Mesothelial cell of epicardium (in vitro differentiated cells): ENCODE measurements at regions not wholly inside any gene's neighbourhood (a gene's known extent, or its start where the extent isn't known, plus 50 kb on each side); places are given as distances from the start of the nearest gene placed in this dataset.

ENCODE experiments used
- DNase-seq, 2 experiments: peaks; one replicate each; pipeline ENCODE4 v3.0.0; 2021; ENCODE audit warnings: low spot score in 2 of 2; ENCODE audit not compliant: unreplicated experiment in 2 of 2
- H3K27ac Mint-ChIP-seq: 2 replicates; pipeline ENCODE4 v1.8.0; 2021; ENCODE audit warnings: mixed read lengths
- H3K27me3 Mint-ChIP-seq: 2 replicates; pipeline ENCODE4 v1.8.0; 2021; ENCODE audit warnings: low read depth, mixed read lengths
- H3K36me3 Mint-ChIP-seq: 2 replicates; pipeline ENCODE4 v1.8.0; 2021; ENCODE audit warnings: mixed read lengths
- H3K4me1 Mint-ChIP-seq: 2 replicates; pipeline ENCODE4 v1.8.0; 2021; ENCODE audit warnings: mixed read lengths
- H3K4me3 Mint-ChIP-seq: 2 replicates; pipeline ENCODE4 v1.8.0; 2021; ENCODE audit warnings: mild to moderate bottlenecking, moderate library complexity, mixed read lengths
- H3K9me3 Mint-ChIP-seq: 2 replicates; pipeline ENCODE4 v1.8.0; 2021; ENCODE audit warnings: mixed read lengths
- CTCF ChIP-seq: fragments of 200-600 bp; sonication (generic); IDR thresholded peaks from one replicate; pipeline ENCODE4 v1.5.0; 2021; ENCODE audit warnings: antibody characterized with exemption; ENCODE audit not compliant: unreplicated experiment

- DNase-seq, result no peak
- TF ChIP-seq CTCF, result no peak
- Mint-ChIP-seq H3K27ac (no peak overlapping the region), H3K4me3 (no peak overlapping the region), H3K27me3 (peaks cover 6% of the 10 kb centered on the region), H3K9me3 (peaks cover 30% of the 10 kb centered on the region), H3K4me1 (peaks cover 2% of the 10 kb centered on the region), H3K36me3 (peaks cover 10% of the 10 kb centered on the region)
Measured at GRCh38 chr3:154801729-154802128, 278.4 kb upstream of the MME start.

GRCh38 chr3:154799800-154800199 is 280.3 kb upstream of the MME start:
- peaks cover 12% of the 10 kb centered on the region for H3K9me3 Mint-ChIP-seq
- peaks cover 18% of the 10 kb centered on the region for H3K27me3 Mint-ChIP-seq
- no peak overlapping the region for H3K4me3 Mint-ChIP-seq
- no peak for DNase-seq
- no peak for TF ChIP-seq CTCF
- H3K36me3 Mint-ChIP-seq, result peaks cover 3% of the 10 kb centered on the region
- H3K4me1 Mint-ChIP-seq, result peaks cover 3% of the 10 kb centered on the region
- no peak overlapping the region for H3K27ac Mint-ChIP-seq

- DNase-seq, result no peak
- TF ChIP-seq CTCF, result no peak
- no peak overlapping the region for H3K27ac Mint-ChIP-seq
- no peaks in the 10 kb centered on the region for H3K36me3 Mint-ChIP-seq
- peaks cover 48% of the 10 kb centered on the region for H3K27me3 Mint-ChIP-seq
- peaks cover 3% of the 10 kb centered on the region for H3K4me1 Mint-ChIP-seq
- no peaks in the 10 kb centered on the region for H3K9me3 Mint-ChIP-seq
- no peak overlapping the region for H3K4me3 Mint-ChIP-seq
Measured at GRCh38 chr3:154795582-154795981, 284.5 kb upstream of the MME start.

- Mint-ChIP-seq H3K4me3 (no peak overlapping the region), H3K27ac (no peak overlapping the region), H3K9me3 (no peaks in the 10 kb centered on the region), H3K27me3 (peaks cover 54% of the 10 kb centered on the region), H3K36me3 (no peaks in the 10 kb centered on the region), H3K4me1 (peaks cover 3% of the 10 kb centered on the region)
- DNase-seq, result no peak
- no peak for TF ChIP-seq CTCF
Measured at GRCh38 chr3:154794814-154795445, 285.2 kb upstream of the MME start.

- peaks cover 57% of the 10 kb centered on the region for H3K27me3 Mint-ChIP-seq
- no peak overlapping the region for H3K4me3 Mint-ChIP-seq
- no peak for DNase-seq
- no peak for TF ChIP-seq CTCF
- peaks cover 3% of the 10 kb centered on the region for H3K4me1 Mint-ChIP-seq
- H3K36me3 Mint-ChIP-seq, result no peaks in the 10 kb centered on the region
- H3K9me3 Mint-ChIP-seq, result no peaks in the 10 kb centered on the region
- H3K27ac Mint-ChIP-seq, result no peak overlapping the region
Measured at GRCh38 chr3:154794391-154794790, 285.7 kb upstream of the MME start.

- no peaks in the 10 kb centered on the region for H3K9me3 Mint-ChIP-seq
- no peak for TF ChIP-seq CTCF
- H3K4me1 Mint-ChIP-seq, result peaks cover 6% of the 10 kb centered on the region
- H3K27ac Mint-ChIP-seq, result no peak overlapping the region
- no peak for DNase-seq
- H3K36me3 Mint-ChIP-seq, result no peaks in the 10 kb centered on the region
- no peak overlapping the region for H3K4me3 Mint-ChIP-seq
- H3K27me3 Mint-ChIP-seq, result peaks cover 70% of the 10 kb centered on the region
Measured at GRCh38 chr3:154792828-154793227, 287.3 kb upstream of the MME start.
